Endothelial cell of hepatic sinusoid (primary cell): ENCODE measurements at regions not wholly inside any gene's neighbourhood (a gene's known extent, or its start where the extent isn't known, plus 50 kb on each side); places are given as distances from the start of the nearest gene placed in this dataset.

Experiments
- in situ Hi-C: cut with HindIII; loops from 2 replicates; pipeline ENCODE4 v1.10.0; 2017; ENCODE audit warnings: low sequenced_read_pairs

DNA sequence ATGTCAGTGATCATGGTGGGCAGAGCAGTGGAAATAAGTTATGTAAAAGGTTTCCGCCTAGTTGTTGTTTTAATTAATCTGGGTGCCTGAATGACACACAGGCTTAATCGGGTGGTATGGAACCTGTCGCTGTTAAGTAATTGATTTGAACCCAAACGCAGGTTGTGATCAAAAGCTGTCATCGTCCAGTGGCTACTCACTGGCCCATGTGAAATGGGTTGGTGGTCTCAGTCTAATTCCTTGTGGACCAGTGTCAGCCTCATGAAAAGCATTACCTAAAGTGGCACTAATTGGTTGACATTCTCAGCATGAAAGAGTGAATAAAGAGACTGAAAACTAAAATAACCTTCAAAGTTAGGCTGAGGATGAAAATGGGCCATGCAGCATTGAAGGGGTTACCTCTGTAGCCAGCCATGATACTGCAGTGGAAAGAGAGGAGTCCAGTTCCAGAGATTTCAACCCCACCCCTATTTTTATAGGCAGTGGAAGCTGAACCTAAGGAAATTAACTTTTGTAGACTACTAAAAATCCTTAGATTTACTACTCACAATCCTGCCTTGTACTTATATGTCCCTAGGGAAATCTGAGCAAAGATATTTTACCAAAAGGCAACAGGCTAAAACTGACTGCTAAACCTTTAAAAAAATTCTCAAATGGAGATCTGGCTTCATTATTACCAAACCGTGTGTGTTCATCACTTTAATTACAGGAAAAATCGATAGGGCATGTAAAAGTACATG is 251.7 kb upstream of the TENM3 start:
- in situ Hi-C loops: no loop called here

DNA sequence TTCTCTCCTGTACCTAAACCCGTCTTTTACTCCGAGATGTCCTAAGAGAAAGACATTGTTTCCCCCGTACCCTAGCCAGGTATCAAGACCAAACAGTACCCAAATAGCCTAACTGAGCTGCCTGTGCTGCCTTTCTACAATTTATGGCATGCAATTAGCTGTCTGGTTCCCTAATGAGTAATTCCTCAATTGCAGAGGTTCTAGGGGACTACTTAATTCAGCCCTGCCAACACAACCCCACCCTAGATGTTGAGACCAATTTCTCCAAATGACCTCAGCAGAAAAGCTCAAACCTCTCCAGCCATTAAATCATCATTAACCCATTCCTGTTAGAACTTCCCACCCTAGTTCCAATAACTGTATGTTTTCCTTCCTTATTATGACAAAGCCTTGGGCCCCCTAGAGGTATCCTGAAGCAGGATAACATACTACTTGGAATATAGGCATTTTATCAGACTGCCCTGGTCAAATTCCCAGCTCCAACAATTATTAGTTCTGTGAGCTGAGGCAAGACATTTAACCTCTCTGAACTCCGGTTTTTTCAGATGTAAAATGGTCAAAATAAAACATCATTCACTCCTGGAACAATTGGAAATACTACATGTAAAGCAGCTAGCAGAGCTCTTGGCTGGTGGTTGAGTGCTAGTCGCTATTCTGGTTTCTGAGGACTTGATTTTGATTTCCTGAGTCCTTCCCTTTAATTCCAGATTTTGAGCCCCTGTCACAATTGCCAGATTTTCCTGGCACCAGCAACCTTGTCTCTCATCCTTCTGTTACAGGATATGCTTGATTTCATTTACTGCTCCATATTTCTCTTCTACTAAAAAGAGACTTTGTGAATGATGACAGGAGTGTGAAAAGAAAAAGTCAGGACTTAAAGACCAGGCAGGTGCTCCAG is 244.6 kb upstream of the TENM3 start:
- in situ Hi-C loops: no loop called here

DNA sequence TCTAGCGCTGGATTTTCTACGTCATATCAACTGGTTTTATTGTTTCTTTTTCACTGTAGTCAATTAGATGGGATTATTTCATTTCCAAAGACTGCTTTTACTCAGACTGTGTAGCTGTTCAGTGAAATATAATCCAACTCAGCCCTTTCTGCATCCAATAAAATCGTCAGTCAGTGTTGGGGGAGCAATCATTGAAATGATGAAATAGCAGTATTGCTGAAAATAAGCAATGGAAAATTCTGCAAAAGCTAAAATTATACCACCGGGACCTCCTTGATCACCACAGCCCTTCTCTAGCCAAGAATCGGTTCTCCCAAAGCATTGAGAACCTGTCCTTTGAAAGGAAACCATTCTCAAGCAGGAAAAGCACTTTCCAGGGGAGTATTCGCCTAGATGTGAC is 243.1 kb upstream of the TENM3 start:
- in situ Hi-C loops: no loop called here

GRCh38 chr4:182010876-182011275 is 232.3 kb upstream of the TENM3 start:
- in situ Hi-C loops: no loop called here

GRCh38 chr4:182014164-182014563 is 229.0 kb upstream of the TENM3 start:
- in situ Hi-C loops: no loop called here

DNA sequence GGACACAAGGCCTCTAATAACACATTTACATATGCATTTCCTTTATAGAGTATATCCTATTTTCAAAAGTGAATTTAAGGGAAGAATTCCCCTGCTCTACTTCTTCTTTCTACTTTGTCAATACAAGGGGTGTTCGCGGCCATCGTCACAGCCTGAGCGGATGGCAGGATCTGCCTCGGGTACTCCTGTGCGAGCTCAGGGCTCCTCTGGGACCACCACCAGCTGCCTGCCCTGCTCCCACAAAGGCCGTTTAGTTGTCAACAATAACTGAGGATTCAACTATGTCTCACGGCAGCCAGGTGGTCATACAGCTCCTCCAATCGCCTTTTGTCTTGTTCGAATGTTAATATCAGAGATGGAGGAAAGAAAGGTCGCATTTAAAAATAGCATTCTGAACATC is 228.2 kb upstream of the TENM3 start:
- in situ Hi-C loops: no loop called here

DNA sequence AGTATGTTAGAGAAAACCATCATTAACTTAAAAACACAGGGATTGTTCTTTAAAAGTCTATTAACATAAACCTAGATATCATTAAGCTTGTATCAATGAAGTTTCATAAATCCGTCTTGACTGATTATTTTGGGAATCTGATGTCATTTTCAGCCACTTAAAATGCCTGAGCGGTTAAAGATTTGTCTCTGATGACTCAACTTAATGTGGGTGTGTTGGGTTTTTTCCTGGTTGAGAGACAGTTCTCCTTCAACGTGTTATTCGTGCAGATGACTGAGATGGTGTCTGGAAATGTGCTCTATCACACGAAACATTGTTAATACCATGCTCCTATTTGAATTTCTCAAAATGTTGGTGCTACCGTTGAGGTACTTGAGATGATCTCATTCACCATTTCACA is 227.3 kb upstream of the TENM3 start:
- in situ Hi-C loops: no loop called here

DNA sequence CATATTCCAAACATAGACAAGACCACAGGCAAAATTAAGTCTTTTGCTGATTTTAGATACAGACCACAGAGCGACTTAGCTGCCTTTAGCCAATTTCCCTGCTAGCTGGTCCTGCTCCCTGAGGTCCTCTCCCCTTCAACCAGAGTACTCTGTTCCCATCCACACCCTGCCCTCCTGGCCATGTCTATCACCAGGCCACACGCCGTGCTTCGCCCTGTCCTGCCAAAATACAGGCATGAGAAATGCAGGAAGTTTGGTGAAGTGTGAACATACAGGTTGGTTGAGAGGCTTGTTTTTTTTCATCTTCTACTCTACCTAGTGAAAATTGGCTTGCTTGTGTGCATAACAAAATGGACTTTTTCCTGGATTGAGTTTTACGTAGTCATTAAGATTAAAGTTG is 226.2 kb upstream of the TENM3 start:
- in situ Hi-C loops: no loop called here

GRCh38 chr4:182018691-182019090 is 224.5 kb upstream of the TENM3 start:
- in situ Hi-C loops: no loop called here

DNA sequence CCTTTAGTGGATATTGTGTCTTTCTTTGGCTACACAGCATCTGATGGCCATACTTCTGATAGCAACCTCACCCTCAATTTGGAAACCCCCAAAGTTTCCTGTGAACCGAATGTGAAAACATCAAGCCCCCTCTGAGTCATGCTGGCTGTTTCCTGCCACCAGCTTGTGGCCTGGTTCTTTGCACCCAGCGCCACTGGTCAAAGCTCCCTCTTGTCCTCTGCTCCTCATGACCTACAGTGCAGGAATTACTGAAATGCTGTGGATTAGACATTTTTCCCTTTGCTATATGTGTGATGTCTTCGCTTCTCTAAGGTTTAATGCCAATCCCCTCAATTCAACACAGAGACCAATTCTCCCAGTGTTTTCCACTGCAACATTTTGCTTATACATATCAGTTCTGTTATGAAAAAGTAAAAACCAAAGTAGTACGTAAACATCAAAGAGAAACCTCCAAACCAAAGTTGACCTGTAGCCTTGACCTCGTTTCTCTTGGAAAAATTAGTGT is 224.0 kb upstream of the TENM3 start:
- in situ Hi-C loops: no loop called here

DNA sequence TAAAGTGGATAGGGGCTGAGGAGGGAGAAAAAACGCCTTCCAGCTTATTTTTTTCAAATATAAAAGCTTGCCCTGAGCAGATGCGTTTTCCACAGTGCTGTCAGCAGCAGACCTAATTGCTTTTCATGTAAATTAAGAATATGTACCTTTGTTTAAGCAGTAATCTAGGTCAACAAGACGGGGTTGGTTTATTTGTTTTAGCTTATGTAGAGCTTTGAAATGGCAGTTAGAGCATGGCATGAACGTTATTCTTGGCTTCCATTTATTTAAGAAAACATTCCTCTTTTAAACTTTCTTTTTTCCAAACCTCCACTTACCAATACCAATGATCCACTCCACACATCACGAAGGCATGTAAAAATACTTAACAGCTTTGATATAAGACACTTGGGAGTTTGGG is 220.3 kb upstream of the TENM3 start:
- in situ Hi-C loops: no loop called here

GRCh38 chr4:182023469-182023868 is 219.7 kb upstream of the TENM3 start:
- in situ Hi-C loops: no loop called here

GRCh38 chr4:182042945-182043344 is 200.3 kb upstream of the TENM3 start:
- in situ Hi-C loops: no loop called here

DNA sequence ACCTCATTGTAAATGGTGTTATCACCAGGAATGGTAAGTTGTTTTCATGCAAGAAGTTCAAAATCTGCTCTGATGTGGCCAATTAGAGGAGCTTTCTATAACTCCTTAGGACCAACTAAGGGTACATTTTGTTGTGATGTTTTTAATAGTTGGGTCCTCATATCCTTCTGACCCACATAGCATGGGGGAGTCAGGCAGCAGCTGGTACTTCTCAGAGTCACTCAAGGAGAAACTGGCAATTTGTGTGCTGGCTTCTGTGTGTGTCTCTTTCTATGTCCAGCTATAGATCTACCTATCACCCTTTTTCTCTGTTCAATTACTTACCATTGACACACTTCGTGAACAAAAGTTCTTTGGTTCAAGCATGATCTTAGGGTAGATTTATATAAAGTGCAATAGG is 194.3 kb upstream of the TENM3 start:
- in situ Hi-C loops: no loop called here

GRCh38 chr4:182056866-182057265 is 186.3 kb upstream of the TENM3 start:
- in situ Hi-C loops: no loop called here

- in situ Hi-C loops: no loop called here
Observed at GRCh38 chr4:182062458-182062857, 180.7 kb upstream of the TENM3 start.

- in situ Hi-C loops: no loop called here
Observed at GRCh38 chr4:182062936-182063335, 180.3 kb upstream of the TENM3 start.

GRCh38 chr4:182063651-182064050 is 179.6 kb upstream of the TENM3 start:
- in situ Hi-C loops: no loop called here

DNA sequence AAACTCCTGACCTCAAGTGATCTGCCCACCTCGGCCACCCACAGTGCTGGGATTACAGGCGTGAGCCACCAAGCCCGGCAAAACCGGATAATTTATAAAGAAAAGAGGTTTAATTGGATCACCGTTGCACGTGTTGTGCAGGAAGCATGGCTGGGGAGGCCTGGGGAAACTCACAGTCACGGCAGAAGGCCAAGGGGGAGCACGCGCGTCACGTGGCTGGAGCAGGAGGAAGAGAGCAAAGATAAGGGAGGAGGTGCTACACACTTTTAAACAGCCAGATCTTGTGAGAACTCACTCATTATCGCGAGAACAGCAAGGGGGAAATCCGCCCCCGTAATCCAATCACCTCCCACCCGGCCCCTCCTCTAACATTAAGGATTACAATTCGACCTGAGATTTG is 177.9 kb upstream of the TENM3 start:
- in situ Hi-C loops: no loop called here

DNA sequence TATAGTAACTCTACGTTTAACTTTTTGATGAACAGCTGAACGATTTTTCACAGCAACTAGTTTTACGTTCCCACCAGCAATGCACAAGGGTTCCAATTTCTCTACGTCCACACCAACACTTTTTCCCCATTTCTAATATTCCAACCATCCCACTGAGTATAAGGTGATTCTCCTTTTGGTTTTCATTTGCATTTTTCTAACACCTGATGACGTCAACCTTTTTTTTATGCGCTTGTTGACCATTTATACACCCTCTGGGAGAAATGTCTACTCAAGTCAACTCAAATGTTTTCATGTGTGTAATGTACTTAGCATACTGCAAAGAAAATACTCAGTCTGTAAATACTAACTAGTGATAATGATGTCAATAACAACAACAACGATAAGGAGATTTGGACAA is 177.2 kb upstream of the TENM3 start:
- in situ Hi-C loops: no loop called here

DNA sequence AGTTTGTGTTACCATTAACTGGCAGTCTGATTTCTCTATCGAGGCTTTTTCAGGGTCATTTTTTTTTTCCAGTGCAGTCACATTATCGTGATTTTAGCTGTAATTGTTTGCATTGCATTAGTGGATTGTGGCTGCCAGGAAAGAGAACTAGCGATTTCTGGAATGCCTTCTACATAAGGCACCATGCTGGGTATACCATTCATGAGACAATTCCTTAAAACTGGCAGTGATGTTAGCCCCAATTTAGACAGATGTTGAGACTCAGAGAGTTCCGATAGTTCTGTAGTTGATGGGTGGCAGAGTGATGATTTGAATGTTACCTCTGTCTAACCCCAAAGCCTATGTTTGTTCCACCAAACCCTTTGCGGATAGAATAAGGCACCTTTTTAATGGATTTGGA is 175.4 kb upstream of the TENM3 start:
- in situ Hi-C loops: no loop called here

DNA sequence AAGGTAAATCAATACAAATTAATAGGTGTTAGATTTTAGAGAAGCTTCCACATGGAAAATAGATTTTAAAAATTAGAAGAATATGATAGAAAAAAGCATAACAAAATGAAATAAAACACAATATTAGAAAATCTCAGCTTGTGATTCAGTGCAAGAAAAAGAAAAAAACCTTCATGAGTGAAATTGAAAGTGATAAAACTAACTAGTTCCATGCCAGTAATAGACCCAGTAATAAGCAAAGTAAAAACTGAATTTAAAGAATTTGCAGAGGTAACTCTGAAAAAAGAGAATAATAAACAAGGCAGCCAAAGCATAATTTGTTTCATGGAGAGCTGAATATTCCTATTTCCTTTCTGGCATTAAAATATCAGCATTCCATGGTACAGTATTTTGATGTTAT is 174.3 kb upstream of the TENM3 start:
- in situ Hi-C loops: no loop called here
